GM19438 (cell line): ENCODE measurements at regions not wholly inside any gene's neighbourhood (a gene's known extent, or its start where the extent isn't known, plus 50 kb on each side); places are given as distances from the start of the nearest gene placed in this dataset.
"Not testable (repeated sequence)": the region's sequence is repeated elsewhere in the genome, so short reads cannot be mapped to it uniquely, and the experiment has no call there.

Experiments
- ATAC-seq: cut with Tn5 transposase; IDR thresholded peaks from one replicate; pipeline ENCODE4 v1.9.1; 2021; ENCODE audit warnings: low read depth; ENCODE audit not compliant: unreplicated experiment

- ATAC-seq = no peak
Measured at GRCh38 chr5:162762119-162762518, 675.3 kb upstream of the CCNG1 start.

GRCh38 chr5:162769019-162769418 lies 668.4 kb upstream of the CCNG1 start:
- no peak for ATAC-seq

GRCh38 chr5:162785673-162786072 lies 651.7 kb upstream of the CCNG1 start:
- ATAC-seq = no peak

GRCh38 chr5:162786234-162786633 lies 651.2 kb upstream of the CCNG1 start:
- no peak for ATAC-seq

GRCh38 chr5:162796507-162796906 lies 640.9 kb upstream of the CCNG1 start:
- ATAC-seq = no peak

GRCh38 chr5:162800301-162800700 lies 637.1 kb upstream of the CCNG1 start:
- ATAC-seq = no peak

- no peak for ATAC-seq
Measured at GRCh38 chr5:162801235-162801634, 636.2 kb upstream of the CCNG1 start.

- no peak for ATAC-seq
Measured at GRCh38 chr5:162806195-162806594, 631.2 kb upstream of the CCNG1 start.

GRCh38 chr5:162811071-162811470 lies 626.3 kb upstream of the CCNG1 start:
- no peak for ATAC-seq

- ATAC-seq = no peak
Measured at GRCh38 chr5:162816816-162817215, 620.6 kb upstream of the CCNG1 start.

- ATAC-seq = no peak
Measured at GRCh38 chr5:162817364-162817763, 620.0 kb upstream of the CCNG1 start.

- ATAC-seq = not testable (repeated sequence)
Measured at GRCh38 chr5:162821664-162822063, 615.7 kb upstream of the CCNG1 start.

- peak; percentile 67 for ATAC-seq
Measured at GRCh38 chr5:162824360-162824759, 613.0 kb upstream of the CCNG1 start.

- no peak for ATAC-seq
Measured at GRCh38 chr5:162837155-162837554, 600.2 kb upstream of the CCNG1 start.

- ATAC-seq = no peak
Measured at GRCh38 chr5:162842727-162843126, 594.7 kb upstream of the CCNG1 start.

- ATAC-seq = no peak
Measured at GRCh38 chr5:162852134-162852533, 585.3 kb upstream of the CCNG1 start.

GRCh38 chr5:162858770-162859169 lies 578.6 kb upstream of the CCNG1 start:
- no peak for ATAC-seq

GRCh38 chr5:162870966-162871365 lies 566.4 kb upstream of the CCNG1 start:
- ATAC-seq = no peak

- ATAC-seq = no peak
Measured at GRCh38 chr5:162882629-162883028, 554.8 kb upstream of the CCNG1 start.

GRCh38 chr5:162886717-162887116 lies 550.7 kb upstream of the CCNG1 start:
- no peak for ATAC-seq

- no peak for ATAC-seq
Measured at GRCh38 chr5:162888268-162888667, 549.1 kb upstream of the CCNG1 start.

- ATAC-seq = no peak
Measured at GRCh38 chr5:162911873-162912272, 525.5 kb upstream of the CCNG1 start.

- ATAC-seq = no peak
Measured at GRCh38 chr5:162916368-162916767, 521.0 kb upstream of the CCNG1 start.
